Endothelial cell (in vitro differentiated cells): ENCODE measurements at regions not wholly inside any gene's neighbourhood (a gene's known extent, or its start where the extent isn't known, plus 50 kb on each side); places are given as distances from the start of the nearest gene placed in this dataset.

ENCODE experiments used
- DNase-seq: peaks from one replicate; pipeline ENCODE4 v3.0.0; 2021; ENCODE audit warnings: low spot score
- H3K27ac Mint-ChIP-seq: one replicate; pipeline ENCODE4 v1.8.0; 2021; ENCODE audit warnings: mixed read lengths, inconsistent platforms; ENCODE audit not compliant: unreplicated experiment
- H3K27me3 Mint-ChIP-seq: one replicate; pipeline ENCODE4 v1.8.0; 2021; ENCODE audit warnings: mild to moderate bottlenecking, moderate library complexity, mixed read lengths, inconsistent platforms; ENCODE audit not compliant: unreplicated experiment
- H3K36me3 Mint-ChIP-seq: one replicate; pipeline ENCODE4 v1.8.0; 2021; ENCODE audit warnings: mild to moderate bottlenecking, low read depth, mixed read lengths, inconsistent platforms; ENCODE audit not compliant: unreplicated experiment
- H3K4me1 Mint-ChIP-seq: one replicate; pipeline ENCODE4 v1.8.0; 2021; ENCODE audit warnings: mild to moderate bottlenecking, mixed read lengths, inconsistent platforms; ENCODE audit not compliant: unreplicated experiment
- H3K4me3 Mint-ChIP-seq: one replicate; pipeline ENCODE4 v1.8.0; 2021; ENCODE audit warnings: mild to moderate bottlenecking, mixed read lengths, inconsistent platforms; ENCODE audit not compliant: unreplicated experiment
- H3K9me3 Mint-ChIP-seq: one replicate; pipeline ENCODE4 v1.8.0; 2021; ENCODE audit warnings: mixed read lengths, inconsistent platforms; ENCODE audit not compliant: unreplicated experiment
- CTCF ChIP-seq: fragments of 200-600 bp; sonication (generic); IDR thresholded peaks from one replicate; pipeline ENCODE4 v1.5.0; 2021; ENCODE audit warnings: antibody characterized with exemption; ENCODE audit not compliant: unreplicated experiment

GRCh38 chr5:175246242-175246888 is 197.6 kb downstream of the DRD1 start:
- no peak overlapping the region for H3K4me3 Mint-ChIP-seq
- peaks cover 4% of the 10 kb centered on the region for H3K27me3 Mint-ChIP-seq
- H3K4me1 Mint-ChIP-seq = peaks cover 6% of the 10 kb centered on the region
- no peak overlapping the region for H3K27ac Mint-ChIP-seq
- no peaks in the 10 kb centered on the region for H3K36me3 Mint-ChIP-seq
- no peak for DNase-seq
- no peak for TF ChIP-seq CTCF
- no peaks in the 10 kb centered on the region for H3K9me3 Mint-ChIP-seq

GRCh38 chr5:175243441-175243840 is 200.5 kb downstream of the DRD1 start:
- Mint-ChIP-seq H3K9me3 (no peaks in the 10 kb centered on the region), H3K36me3 (no peaks in the 10 kb centered on the region), H3K27ac (no peak overlapping the region), H3K4me1 (peaks cover 6% of the 10 kb centered on the region), H3K27me3 (peaks cover 6% of the 10 kb centered on the region), H3K4me3 (no peak overlapping the region)
- DNase-seq = no peak
- TF ChIP-seq CTCF = no peak

- no peak for TF ChIP-seq CTCF
- Mint-ChIP-seq H3K27me3 (peaks cover 6% of the 10 kb centered on the region), H3K4me3 (no peak overlapping the region), H3K36me3 (no peaks in the 10 kb centered on the region), H3K9me3 (no peaks in the 10 kb centered on the region), H3K4me1 (peaks cover 8% of the 10 kb centered on the region), H3K27ac (no peak overlapping the region)
- no peak for DNase-seq
These were observed 201.8 kb downstream of the DRD1 start for GRCh38 chr5:175242207-175242606.

- H3K36me3 Mint-ChIP-seq = no peaks in the 10 kb centered on the region
- H3K9me3 Mint-ChIP-seq = no peaks in the 10 kb centered on the region
- peaks cover 5% of the 10 kb centered on the region for H3K27me3 Mint-ChIP-seq
- H3K4me1 Mint-ChIP-seq = peaks cover 8% of the 10 kb centered on the region
- H3K27ac Mint-ChIP-seq = no peak overlapping the region
- no peak overlapping the region for H3K4me3 Mint-ChIP-seq
- no peak for TF ChIP-seq CTCF
- no peak for DNase-seq
These were observed 205.7 kb downstream of the DRD1 start for GRCh38 chr5:175238326-175238725.

- no peak for TF ChIP-seq CTCF
- Mint-ChIP-seq H3K27ac (no peak overlapping the region), H3K9me3 (no peaks in the 10 kb centered on the region), H3K4me1 (peaks cover 8% of the 10 kb centered on the region), H3K27me3 (peaks cover 6% of the 10 kb centered on the region), H3K4me3 (no peak overlapping the region), H3K36me3 (no peaks in the 10 kb centered on the region)
- no peak for DNase-seq
These were observed 207.8 kb downstream of the DRD1 start for GRCh38 chr5:175236176-175236575.
